Peyer's patch (tissue), 4 donors: ENCODE measurements at regions not wholly inside any gene's neighbourhood (a gene's known extent, or its start where the extent isn't known, plus 50 kb on each side); places are given as distances from the start of the nearest gene placed in this dataset.

Source experiments
- POLR2A ChIP-seq, 2 donors: fragments of 450-650 bp; IDR thresholded peaks; one replicate each; pipeline ENCODE4 v1.5.1; 2017; ENCODE audit warnings: antibody characterized with exemption in 2 of 2, mild to moderate bottlenecking in 2 of 2, moderate library complexity in 2 of 2
- TF ChIP-seq, protein P1 (sequence below), 6 experiments: fragments of 450-650 bp in 4 of 6; fragments of 200-600 bp in 2 of 6; sonication (generic) in 1 of 6; IDR thresholded peaks; one replicate each; pipeline ENCODE4 v1.5.1; 2017 to 2019; ENCODE audit warnings: antibody characterized with exemption in 6 of 6, mild to moderate bottlenecking in 3 of 6, moderate library complexity in 1 of 6

DNA sequence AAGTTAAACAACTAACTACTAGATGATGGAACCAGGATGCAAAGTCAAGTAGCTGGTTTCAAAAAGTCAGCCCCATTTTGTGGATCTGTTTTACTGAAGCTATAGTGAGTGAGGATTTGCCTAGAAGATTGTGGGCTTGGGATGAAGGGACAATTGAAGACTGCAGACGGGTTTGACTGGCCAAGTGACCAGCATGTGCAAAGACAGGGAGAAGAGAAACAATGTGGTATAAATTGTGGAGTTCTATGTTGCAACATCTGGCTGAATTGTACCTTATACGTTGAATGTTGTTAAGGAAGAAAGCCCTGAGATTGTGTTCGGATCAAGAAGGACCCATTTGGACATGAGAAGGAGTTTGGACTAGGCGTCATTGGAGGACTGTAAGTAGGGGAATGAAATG lies 101.8 kb downstream of the MAT2B start:
- TF ChIP-seq, protein P1, sequence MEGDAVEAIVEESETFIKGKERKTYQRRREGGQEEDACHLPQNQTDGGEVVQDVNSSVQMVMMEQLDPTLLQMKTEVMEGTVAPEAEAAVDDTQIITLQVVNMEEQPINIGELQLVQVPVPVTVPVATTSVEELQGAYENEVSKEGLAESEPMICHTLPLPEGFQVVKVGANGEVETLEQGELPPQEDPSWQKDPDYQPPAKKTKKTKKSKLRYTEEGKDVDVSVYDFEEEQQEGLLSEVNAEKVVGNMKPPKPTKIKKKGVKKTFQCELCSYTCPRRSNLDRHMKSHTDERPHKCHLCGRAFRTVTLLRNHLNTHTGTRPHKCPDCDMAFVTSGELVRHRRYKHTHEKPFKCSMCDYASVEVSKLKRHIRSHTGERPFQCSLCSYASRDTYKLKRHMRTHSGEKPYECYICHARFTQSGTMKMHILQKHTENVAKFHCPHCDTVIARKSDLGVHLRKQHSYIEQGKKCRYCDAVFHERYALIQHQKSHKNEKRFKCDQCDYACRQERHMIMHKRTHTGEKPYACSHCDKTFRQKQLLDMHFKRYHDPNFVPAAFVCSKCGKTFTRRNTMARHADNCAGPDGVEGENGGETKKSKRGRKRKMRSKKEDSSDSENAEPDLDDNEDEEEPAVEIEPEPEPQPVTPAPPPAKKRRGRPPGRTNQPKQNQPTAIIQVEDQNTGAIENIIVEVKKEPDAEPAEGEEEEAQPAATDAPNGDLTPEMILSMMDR (IDR thresholded peaks at IDR 0.05), result no peak
- TF ChIP-seq POLR2A (IDR thresholded peaks at IDR 0.05), result no peak
